GM23338 (cell line): ENCODE measurements at regions not wholly inside any gene's neighbourhood (a gene's known extent, or its start where the extent isn't known, plus 50 kb on each side); places are given as distances from the start of the nearest gene placed in this dataset.

ENCODE experiments used
- ATAC-seq: fragments of 200-7000 bp; cut with Tn5 transposase; 3 replicates; pipeline ENCODE4 v1.9.1; 2020
- DNase-seq: peaks from one replicate; pipeline ENCODE4 v3.0.0-alpha.2; 2015; ENCODE audit warnings: low spot score
- H2AFZ ChIP-seq: fragments of 200-600 bp; sonication (generic); 2 replicates; pipeline ENCODE4 v1.8.0; 2016; ENCODE audit warnings: antibody characterized with exemption, mild to moderate bottlenecking, moderate library complexity
- H3F3A ChIP-seq: fragments of 200-600 bp; sonication (generic); replicated peaks from 2 replicates; pipeline ENCODE4 v1.8.0; 2017; ENCODE audit warnings: antibody characterized with exemption, mixed run types, low read depth
- H3K27ac ChIP-seq: fragments of 200-600 bp; sonication (generic); 2 replicates; pipeline ENCODE4 v1.6.1; 2016; ENCODE audit warnings: low read depth
- H3K27me3 ChIP-seq: fragments of 200-600 bp; sonication (generic); 2 replicates; pipeline ENCODE4 v1.8.0; 2016; ENCODE audit warnings: mild to moderate bottlenecking, mixed run types, moderate library complexity; ENCODE audit not compliant: insufficient read depth
- H3K36me3 ChIP-seq: fragments of 200-600 bp; sonication (generic); 2 replicates; pipeline ENCODE4 v1.8.0; 2016; ENCODE audit warnings: mild to moderate bottlenecking; ENCODE audit not compliant: insufficient read depth
- H3K4me1 ChIP-seq: fragments of 200-600 bp; sonication (generic); 2 replicates; pipeline ENCODE4 v1.8.0; 2016; ENCODE audit warnings: mild to moderate bottlenecking, moderate library complexity; ENCODE audit not compliant: insufficient read depth
- H3K4me2 ChIP-seq: fragments of 200-600 bp; sonication (generic); 2 replicates; pipeline ENCODE4 v1.7.1; 2017; ENCODE audit warnings: mixed run types
- H3K4me3 ChIP-seq: fragments of 200-600 bp; sonication (generic); 2 replicates; pipeline ENCODE4 v1.6.1; 2016; ENCODE audit warnings: mixed run types
- H3K79me2 ChIP-seq: fragments of 200-600 bp; sonication (generic); replicated peaks from 2 replicates; pipeline ENCODE4 v1.8.0; 2017; ENCODE audit warnings: mild to moderate bottlenecking; ENCODE audit not compliant: insufficient read depth
- H3K9me2 ChIP-seq: fragments of 200-600 bp; sonication (generic); 2 replicates; pipeline ENCODE4 v1.8.0; 2017; ENCODE audit not compliant: insufficient read depth
- H4K20me1 ChIP-seq: fragments of 200-600 bp; sonication (generic); replicated peaks from 2 replicates; pipeline ENCODE4 v1.8.0; 2017; ENCODE audit warnings: mild to moderate bottlenecking; ENCODE audit not compliant: insufficient read depth
- H3K27ac Mint-ChIP-seq: 2 replicates; pipeline ENCODE4 v1.8.0; 2020; ENCODE audit warnings: inconsistent platforms, mild to moderate bottlenecking, moderate library complexity, mixed read lengths
- H3K27me3 Mint-ChIP-seq: 3 replicates; pipeline ENCODE4 v1.8.0; 2022; ENCODE audit warnings: low read depth, mild to moderate bottlenecking, moderate library complexity, mixed read lengths, inconsistent platforms; ENCODE audit not compliant: insufficient read depth, poor library complexity
- H3K36me3 Mint-ChIP-seq: 3 replicates; pipeline ENCODE4 v1.8.0; 2021; ENCODE audit warnings: low read depth, mild to moderate bottlenecking, inconsistent platforms, moderate library complexity, mixed read lengths
- H3K4me1 Mint-ChIP-seq: 3 replicates; pipeline ENCODE4 v1.8.0; 2020; ENCODE audit warnings: mild to moderate bottlenecking, inconsistent platforms, mixed read lengths
- H3K4me3 Mint-ChIP-seq: 3 replicates; pipeline ENCODE4 v1.8.0; 2021; ENCODE audit warnings: moderate library complexity, mild to moderate bottlenecking, inconsistent platforms, mixed read lengths
- H3K9me3 Mint-ChIP-seq: 3 replicates; pipeline ENCODE4 v1.8.0; 2020; ENCODE audit warnings: moderate library complexity, mild to moderate bottlenecking, inconsistent platforms, mixed read lengths
- CREB1 ChIP-seq: fragments of 250-450 bp; sonication (Bioruptor Pico); IDR thresholded peaks from 2 replicates; pipeline ENCODE4 v1.5.0; 2020; ENCODE audit warnings: low read depth, mild to moderate bottlenecking, moderate library complexity
- EZH2 ChIP-seq: fragments of 200-600 bp; sonication (generic); IDR thresholded peaks from one replicate; pipeline ENCODE4 v1.8.0; 2017; ENCODE audit warnings: antibody characterized with exemption, mild to moderate bottlenecking, low read depth; ENCODE audit not compliant: unreplicated experiment
- EZH2phosphoT487 ChIP-seq: fragments of 200-600 bp; sonication (generic); IDR thresholded peaks from one replicate; pipeline ENCODE4 v1.8.1; 2018; ENCODE audit warnings: antibody characterized with exemption; ENCODE audit not compliant: unreplicated experiment
- JUNB ChIP-seq: IDR thresholded peaks from one replicate; pipeline ENCODE4 v1.6.1; 2016; ENCODE audit warnings: antibody characterized with exemption; ENCODE audit not compliant: unreplicated experiment
- NANOG ChIP-seq: IDR thresholded peaks from 2 replicates; pipeline ENCODE4 v1.6.1; 2016; ENCODE audit warnings: antibody characterized with exemption, borderline replicate concordance
- POLR2AphosphoS5 ChIP-seq: IDR thresholded peaks from 2 replicates; pipeline ENCODE4 v1.6.1; 2016; ENCODE audit warnings: antibody characterized with exemption, low read depth
- STAT1 ChIP-seq: IDR thresholded peaks from one replicate; pipeline ENCODE4 v1.6.1; 2016; ENCODE audit warnings: antibody characterized with exemption; ENCODE audit not compliant: unreplicated experiment
- ZNF114 ChIP-seq: fragments of 250-450 bp; sonication (Bioruptor Pico); IDR thresholded peaks from 2 replicates; pipeline ENCODE4 v1.5.0; 2020; ENCODE audit warnings: mild to moderate bottlenecking, moderate library complexity
- ZNF331 ChIP-seq: fragments of 250-450 bp; sonication (Bioruptor Pico); IDR thresholded peaks from 2 replicates; pipeline ENCODE4 v1.5.0; 2020; ENCODE audit warnings: low read depth, mild to moderate bottlenecking, moderate library complexity
- TF ChIP-seq, protein P1 (sequence below), 2 experiments: fragments of 200-600 bp in 1 of 2; sonication (generic) in 1 of 2; conservative IDR thresholded peaks; 2 replicates each; pipeline versions ENCODE4 v1.5.1 to v1.6.1; 2016 to 2017; ENCODE audit warnings: antibody characterized with exemption in 2 of 2, low read depth in 2 of 2, mild to moderate bottlenecking in 2 of 2, moderate library complexity in 1 of 2
- TF ChIP-seq, protein P2 (sequence below): IDR thresholded peaks from one replicate; pipeline ENCODE4 v1.6.1; 2018; ENCODE audit warnings: antibody characterized with exemption; ENCODE audit not compliant: unreplicated experiment
- TF ChIP-seq, protein P3 (sequence below): fragments of 250-450 bp; sonication (Bioruptor Pico); IDR thresholded peaks from 2 replicates; pipeline ENCODE4 v1.5.0; 2020; ENCODE audit warnings: mild to moderate bottlenecking, moderate library complexity
- TF ChIP-seq, protein P4 (sequence below): IDR thresholded peaks from 2 replicates; pipeline ENCODE4 v1.6.1; 2016; ENCODE audit warnings: antibody characterized with exemption

DNA sequence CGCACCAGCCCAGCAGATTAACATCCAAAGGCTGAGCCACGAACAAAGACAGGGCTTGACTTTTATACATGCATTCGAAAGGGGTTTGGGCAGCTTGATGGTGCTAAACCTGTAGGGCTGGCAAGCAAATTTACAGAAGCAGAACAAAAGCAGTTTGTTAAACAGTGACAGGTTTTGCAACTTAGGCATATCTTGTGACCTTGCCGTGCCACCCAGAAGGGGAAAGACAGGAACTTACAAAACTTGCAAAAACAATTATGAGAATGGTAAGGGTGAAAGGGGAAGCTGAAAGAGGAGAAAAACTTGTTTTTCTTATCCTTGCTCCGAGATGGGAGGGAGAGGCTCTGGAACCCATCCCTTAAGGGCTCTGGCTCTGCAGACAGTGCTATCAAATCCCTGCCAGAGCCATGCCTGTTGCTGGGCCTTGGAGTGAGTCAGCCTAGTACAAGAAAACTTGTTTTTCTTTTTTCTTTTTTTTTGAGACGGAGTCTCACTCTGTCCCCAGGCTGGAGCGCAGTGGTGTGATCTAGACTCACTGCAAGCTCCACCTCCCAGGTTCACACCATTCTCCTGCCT, 1325.2 kb upstream of the PRR20A start:
- Histone ChIP-seq H4K20me1 (no peaks in the 10 kb centered on the region), H3K27me3 (no peaks in the 10 kb centered on the region), H2AFZ (no peak overlapping the region), H3K4me3 (no peak overlapping the region), H3K9me2 (no peaks in the 10 kb centered on the region), H3K36me3 (peaks cover 9% of the 10 kb centered on the region), H3K27ac (no peak overlapping the region), H3K4me2 (no peak overlapping the region), H3K4me1 (no peaks in the 10 kb centered on the region), H3K79me2 (no peaks in the 10 kb centered on the region), H3F3A (no peaks in the 10 kb centered on the region)
- H3K27ac Mint-ChIP-seq, result no peak overlapping the region
- TF ChIP-seq ZNF331 (CRISPR knock-in tag) (no peak), STAT1 (no peak), CREB1 (no peak), JUNB (no peak), NANOG (no peak), ZNF114 (CRISPR knock-in tag) (no peak), POLR2AphosphoS5 (no peak), EZH2phosphoT487 (no peak), EZH2 (no peak)
- TF ChIP-seq, protein P1, sequence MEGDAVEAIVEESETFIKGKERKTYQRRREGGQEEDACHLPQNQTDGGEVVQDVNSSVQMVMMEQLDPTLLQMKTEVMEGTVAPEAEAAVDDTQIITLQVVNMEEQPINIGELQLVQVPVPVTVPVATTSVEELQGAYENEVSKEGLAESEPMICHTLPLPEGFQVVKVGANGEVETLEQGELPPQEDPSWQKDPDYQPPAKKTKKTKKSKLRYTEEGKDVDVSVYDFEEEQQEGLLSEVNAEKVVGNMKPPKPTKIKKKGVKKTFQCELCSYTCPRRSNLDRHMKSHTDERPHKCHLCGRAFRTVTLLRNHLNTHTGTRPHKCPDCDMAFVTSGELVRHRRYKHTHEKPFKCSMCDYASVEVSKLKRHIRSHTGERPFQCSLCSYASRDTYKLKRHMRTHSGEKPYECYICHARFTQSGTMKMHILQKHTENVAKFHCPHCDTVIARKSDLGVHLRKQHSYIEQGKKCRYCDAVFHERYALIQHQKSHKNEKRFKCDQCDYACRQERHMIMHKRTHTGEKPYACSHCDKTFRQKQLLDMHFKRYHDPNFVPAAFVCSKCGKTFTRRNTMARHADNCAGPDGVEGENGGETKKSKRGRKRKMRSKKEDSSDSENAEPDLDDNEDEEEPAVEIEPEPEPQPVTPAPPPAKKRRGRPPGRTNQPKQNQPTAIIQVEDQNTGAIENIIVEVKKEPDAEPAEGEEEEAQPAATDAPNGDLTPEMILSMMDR (conservative IDR thresholded peaks at IDR 0.05; ENCODE audit: low read depth in 2 of 2), result no peak
- TF ChIP-seq, protein P2, sequence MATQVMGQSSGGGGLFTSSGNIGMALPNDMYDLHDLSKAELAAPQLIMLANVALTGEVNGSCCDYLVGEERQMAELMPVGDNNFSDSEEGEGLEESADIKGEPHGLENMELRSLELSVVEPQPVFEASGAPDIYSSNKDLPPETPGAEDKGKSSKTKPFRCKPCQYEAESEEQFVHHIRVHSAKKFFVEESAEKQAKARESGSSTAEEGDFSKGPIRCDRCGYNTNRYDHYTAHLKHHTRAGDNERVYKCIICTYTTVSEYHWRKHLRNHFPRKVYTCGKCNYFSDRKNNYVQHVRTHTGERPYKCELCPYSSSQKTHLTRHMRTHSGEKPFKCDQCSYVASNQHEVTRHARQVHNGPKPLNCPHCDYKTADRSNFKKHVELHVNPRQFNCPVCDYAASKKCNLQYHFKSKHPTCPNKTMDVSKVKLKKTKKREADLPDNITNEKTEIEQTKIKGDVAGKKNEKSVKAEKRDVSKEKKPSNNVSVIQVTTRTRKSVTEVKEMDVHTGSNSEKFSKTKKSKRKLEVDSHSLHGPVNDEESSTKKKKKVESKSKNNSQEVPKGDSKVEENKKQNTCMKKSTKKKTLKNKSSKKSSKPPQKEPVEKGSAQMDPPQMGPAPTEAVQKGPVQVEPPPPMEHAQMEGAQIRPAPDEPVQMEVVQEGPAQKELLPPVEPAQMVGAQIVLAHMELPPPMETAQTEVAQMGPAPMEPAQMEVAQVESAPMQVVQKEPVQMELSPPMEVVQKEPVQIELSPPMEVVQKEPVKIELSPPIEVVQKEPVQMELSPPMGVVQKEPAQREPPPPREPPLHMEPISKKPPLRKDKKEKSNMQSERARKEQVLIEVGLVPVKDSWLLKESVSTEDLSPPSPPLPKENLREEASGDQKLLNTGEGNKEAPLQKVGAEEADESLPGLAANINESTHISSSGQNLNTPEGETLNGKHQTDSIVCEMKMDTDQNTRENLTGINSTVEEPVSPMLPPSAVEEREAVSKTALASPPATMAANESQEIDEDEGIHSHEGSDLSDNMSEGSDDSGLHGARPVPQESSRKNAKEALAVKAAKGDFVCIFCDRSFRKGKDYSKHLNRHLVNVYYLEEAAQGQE, result no peak
- TF ChIP-seq, protein P3, sequence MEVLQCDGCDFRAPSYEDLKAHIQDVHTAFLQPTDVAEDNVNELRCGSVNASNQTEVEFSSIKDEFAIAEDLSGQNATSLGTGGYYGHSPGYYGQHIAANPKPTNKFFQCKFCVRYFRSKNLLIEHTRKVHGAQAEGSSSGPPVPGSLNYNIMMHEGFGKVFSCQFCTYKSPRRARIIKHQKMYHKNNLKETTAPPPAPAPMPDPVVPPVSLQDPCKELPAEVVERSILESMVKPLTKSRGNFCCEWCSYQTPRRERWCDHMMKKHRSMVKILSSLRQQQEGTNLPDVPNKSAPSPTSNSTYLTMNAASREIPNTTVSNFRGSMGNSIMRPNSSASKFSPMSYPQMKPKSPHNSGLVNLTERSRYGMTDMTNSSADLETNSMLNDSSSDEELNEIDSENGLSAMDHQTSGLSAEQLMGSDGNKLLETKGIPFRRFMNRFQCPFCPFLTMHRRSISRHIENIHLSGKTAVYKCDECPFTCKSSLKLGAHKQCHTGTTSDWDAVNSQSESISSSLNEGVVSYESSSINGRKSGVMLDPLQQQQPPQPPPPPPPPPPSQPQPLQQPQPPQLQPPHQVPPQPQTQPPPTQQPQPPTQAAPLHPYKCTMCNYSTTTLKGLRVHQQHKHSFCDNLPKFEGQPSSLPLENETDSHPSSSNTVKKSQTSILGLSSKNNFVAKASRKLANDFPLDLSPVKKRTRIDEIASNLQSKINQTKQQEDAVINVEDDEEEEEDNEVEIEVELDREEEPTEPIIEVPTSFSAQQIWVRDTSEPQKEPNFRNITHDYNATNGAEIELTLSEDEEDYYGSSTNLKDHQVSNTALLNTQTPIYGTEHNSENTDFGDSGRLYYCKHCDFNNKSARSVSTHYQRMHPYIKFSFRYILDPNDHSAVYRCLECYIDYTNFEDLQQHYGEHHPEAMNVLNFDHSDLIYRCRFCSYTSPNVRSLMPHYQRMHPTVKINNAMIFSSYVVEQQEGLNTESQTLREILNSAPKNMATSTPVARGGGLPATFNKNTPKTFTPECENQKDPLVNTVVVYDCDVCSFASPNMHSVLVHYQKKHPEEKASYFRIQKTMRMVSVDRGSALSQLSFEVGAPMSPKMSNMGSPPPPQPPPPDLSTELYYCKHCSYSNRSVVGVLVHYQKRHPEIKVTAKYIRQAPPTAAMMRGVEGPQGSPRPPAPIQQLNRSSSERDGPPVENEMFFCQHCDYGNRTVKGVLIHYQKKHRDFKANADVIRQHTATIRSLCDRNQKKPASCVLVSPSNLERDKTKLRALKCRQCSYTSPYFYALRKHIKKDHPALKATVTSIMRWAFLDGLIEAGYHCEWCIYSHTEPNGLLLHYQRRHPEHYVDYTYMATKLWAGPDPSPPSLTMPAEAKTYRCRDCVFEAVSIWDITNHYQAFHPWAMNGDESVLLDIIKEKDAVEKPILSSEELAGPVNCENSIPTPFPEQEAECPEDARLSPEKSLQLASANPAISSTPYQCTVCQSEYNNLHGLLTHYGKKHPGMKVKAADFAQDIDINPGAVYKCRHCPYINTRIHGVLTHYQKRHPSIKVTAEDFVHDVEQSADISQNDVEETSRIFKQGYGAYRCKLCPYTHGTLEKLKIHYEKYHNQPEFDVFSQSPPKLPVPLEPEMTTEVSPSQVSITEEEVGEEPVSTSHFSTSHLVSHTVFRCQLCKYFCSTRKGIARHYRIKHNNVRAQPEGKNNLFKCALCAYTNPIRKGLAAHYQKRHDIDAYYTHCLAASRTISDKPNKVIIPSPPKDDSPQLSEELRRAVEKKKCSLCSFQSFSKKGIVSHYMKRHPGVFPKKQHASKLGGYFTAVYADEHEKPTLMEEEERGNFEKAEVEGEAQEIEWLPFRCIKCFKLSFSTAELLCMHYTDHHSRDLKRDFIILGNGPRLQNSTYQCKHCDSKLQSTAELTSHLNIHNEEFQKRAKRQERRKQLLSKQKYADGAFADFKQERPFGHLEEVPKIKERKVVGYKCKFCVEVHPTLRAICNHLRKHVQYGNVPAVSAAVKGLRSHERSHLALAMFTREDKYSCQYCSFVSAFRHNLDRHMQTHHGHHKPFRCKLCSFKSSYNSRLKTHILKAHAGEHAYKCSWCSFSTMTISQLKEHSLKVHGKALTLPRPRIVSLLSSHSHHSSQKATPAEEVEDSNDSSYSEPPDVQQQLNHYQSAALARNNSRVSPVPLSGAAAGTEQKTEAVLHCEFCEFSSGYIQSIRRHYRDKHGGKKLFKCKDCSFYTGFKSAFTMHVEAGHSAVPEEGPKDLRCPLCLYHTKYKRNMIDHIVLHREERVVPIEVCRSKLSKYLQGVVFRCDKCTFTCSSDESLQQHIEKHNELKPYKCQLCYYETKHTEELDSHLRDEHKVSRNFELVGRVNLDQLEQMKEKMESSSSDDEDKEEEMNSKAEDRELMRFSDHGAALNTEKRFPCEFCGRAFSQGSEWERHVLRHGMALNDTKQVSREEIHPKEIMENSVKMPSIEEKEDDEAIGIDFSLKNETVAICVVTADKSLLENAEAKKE (CRISPR knock-in tag), result no peak
- TF ChIP-seq, protein P4, sequence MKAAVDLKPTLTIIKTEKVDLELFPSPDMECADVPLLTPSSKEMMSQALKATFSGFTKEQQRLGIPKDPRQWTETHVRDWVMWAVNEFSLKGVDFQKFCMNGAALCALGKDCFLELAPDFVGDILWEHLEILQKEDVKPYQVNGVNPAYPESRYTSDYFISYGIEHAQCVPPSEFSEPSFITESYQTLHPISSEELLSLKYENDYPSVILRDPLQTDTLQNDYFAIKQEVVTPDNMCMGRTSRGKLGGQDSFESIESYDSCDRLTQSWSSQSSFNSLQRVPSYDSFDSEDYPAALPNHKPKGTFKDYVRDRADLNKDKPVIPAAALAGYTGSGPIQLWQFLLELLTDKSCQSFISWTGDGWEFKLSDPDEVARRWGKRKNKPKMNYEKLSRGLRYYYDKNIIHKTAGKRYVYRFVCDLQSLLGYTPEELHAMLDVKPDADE, result no peak
- peaks cover 25% of the 10 kb centered on the region for H3K36me3 Mint-ChIP-seq
- no peak overlapping the region for H3K4me3 Mint-ChIP-seq
- ATAC-seq, result no peak
- no peaks in the 10 kb centered on the region for H3K4me1 Mint-ChIP-seq
- peaks cover 2% of the 10 kb centered on the region for H3K27me3 Mint-ChIP-seq
- DNase-seq, result no peak
- H3K9me3 Mint-ChIP-seq, result peaks cover 21% of the 10 kb centered on the region
